CD4-positive, alpha-beta T cell treated with Interleukin-12 subunit alpha and Interleukin-12 subunit beta, for 1 hour (primary cell): ENCODE measurements at regions not wholly inside any gene's neighbourhood (a gene's known extent, or its start where the extent isn't known, plus 50 kb on each side); places are given as distances from the start of the nearest gene placed in this dataset.

Source experiments
- DNase-seq: peaks from one replicate; pipeline ENCODE4 v3.0.0-alpha.2; 2020

DNA sequence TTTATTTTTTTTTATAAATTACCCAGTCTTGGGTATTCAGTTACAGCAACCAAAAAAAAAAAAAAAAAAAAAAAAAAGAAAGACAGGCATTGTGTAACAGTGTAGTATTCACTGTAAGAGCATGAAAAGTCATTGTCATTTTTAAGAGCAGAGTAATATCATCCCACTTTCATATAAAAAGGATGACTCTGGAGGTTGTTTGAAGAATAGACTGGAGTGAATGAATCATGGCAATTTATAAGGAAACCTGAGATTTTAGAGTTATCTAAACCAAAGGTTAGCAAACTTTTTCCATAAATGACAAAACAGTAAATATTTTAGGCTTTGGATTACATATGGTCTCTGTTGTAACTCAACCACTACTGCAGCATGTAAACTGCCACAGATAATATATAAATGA lies 794.9 kb downstream of the NTRK3 start:
- DNase-seq, result no peak

DNA sequence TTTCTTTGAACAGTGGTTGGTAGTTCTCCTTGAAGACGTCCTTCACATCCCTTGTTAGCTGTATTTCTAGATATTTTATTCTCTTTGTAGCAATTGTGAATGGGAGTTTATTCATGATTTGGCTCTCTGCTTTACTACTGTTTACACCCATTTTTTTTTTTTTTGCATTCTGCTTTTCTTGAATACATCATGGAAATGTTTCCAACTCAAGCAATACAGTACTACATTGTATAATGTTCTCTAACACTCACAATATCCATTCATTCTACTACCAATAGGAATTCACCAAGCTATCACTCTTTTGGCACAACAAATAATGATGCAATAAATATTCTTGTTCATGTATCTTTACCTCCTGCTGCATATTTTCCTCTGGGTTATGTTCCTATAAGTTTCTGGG lies 801.7 kb downstream of the NTRK3 start:
- DNase-seq, result no peak

DNA sequence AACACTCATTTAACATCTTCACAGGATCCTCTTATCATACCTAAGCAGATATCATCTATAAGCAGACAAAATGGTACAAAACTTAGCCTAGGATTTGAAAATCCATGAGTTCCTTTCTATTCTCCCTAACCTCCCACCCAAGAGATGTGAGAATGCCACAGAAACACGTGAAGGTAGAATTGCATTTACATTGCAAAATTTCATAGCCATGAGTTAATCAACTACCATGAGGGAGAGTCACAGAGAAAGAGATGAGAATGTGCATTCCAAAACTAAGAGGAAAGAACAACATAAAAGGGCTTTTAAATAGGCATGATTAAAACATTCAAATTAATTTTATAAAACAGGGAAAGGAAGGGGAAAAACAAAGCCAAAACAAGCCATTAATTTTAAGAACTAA lies 806.2 kb downstream of the NTRK3 start:
- no peak for DNase-seq

DNA sequence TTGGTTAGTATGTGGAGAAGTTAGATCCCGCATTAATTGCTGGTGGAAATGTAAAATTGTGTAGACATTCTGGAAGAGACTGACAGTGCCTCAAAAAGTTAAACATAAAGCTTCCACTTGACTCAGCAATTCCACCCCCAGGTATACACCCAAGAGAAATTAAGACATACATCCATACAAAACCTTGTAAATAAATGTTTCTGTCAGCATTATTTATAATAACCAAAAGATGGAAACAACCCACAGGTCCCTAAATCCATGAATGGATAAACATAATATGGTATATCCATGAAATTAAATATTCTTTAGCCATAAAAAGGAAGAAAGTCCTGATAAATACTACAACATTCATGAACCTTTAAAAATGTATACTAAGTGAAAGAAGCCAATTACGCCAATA lies 817.4 kb downstream of the NTRK3 start:
- no peak for DNase-seq

GRCh38 chr15:87433871-87434270 lies 822.7 kb downstream of the NTRK3 start:
- DNase-seq, result no peak

GRCh38 chr15:87429754-87430153 lies 826.8 kb downstream of the NTRK3 start:
- no peak for DNase-seq

DNA sequence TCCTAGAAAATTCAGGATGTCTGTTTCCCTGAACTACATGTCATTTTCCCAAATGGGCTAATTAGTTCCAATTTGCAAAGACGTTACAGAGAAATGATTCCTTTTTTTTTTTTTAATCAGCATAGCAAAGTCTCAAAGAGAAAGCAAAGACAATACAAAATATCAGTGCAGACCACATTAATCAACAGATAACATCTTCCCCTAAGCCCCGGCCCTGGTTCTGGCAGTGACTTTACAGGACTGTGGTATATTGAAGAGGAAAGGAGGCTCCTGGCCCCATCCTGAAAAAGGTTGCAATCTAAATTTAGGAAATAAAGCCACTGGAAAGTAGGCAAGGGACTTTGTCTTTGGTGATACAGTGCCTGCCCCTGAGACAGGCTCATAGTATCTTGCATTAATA lies 836.5 kb downstream of the NTRK3 start:
- no peak for DNase-seq

- DNase-seq, result no peak
Measured at GRCh38 chr15:87419344-87419743, 837.2 kb downstream of the NTRK3 start.

- no peak for DNase-seq
Measured at GRCh38 chr15:87416591-87417257, 839.8 kb downstream of the NTRK3 start.

GRCh38 chr15:87408902-87409301 lies 847.6 kb downstream of the NTRK3 start:
- DNase-seq, result no peak

DNA sequence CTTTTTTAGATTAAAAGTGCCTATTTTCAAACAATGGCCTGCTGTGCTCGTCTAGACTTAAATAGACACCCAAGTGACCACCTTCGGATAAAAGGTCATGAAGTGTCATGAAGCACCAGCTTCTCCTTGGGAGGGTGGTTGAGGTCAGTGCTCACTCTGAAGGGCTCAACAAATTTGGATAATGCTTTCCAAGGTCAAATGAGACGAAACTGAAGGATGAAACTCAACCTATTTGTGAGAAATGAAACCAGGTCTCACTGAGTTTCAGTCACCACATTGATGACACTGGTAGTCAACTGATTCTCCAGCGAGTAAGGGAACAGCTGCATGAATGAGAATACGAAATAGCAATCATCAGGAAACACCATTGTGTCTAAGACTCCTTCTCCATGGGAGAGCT lies 852.6 kb downstream of the NTRK3 start:
- no peak for DNase-seq

DNA sequence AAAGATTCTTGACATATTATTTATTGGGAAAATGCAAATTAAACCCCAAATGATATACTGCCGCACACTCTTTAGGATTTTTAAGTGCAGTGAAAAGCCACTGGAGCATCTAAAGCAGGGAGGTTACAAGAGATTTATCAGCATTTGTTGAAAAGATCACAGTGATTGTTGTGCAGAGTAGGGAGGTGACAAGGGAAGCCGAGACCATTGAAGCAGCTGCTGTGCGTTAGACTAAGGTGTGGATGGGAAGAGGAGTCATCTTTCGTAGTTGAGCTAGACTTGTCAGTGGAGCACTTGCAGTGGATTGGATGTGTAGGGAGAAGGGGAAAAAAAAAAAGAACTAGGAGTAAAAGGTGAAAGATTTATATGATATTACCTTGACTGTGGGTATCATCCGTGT lies 854.6 kb downstream of the NTRK3 start:
- no peak for DNase-seq

- DNase-seq, result no peak
Measured at GRCh38 chr15:87394676-87395075, 861.9 kb downstream of the NTRK3 start.

- no peak for DNase-seq
Measured at GRCh38 chr15:87387766-87388165, 868.8 kb downstream of the NTRK3 start.

GRCh38 chr15:87374339-87374738 lies 882.2 kb downstream of the NTRK3 start:
- no peak for DNase-seq

GRCh38 chr15:87369269-87369668 lies 887.3 kb downstream of the NTRK3 start:
- no peak for DNase-seq

DNA sequence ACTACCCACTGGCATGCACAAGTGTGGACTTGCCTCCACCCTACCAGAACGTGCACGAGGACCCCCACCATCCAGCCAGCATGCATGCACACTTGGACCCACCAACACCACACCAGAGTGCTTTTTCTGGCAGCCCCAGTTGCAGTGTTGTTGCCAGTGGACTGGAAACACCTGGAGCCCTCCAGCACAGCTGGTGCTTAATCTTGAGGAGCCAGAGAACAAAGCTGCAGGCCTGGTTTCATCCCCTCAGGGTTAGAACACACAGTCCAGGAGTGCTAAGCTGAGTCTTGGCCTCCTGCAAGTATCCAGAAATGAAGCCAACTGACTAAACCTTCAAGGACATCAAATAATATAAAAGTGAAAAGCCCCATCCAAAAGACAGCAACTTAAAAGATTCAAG lies 888.0 kb downstream of the NTRK3 start:
- DNase-seq, result no peak

DNA sequence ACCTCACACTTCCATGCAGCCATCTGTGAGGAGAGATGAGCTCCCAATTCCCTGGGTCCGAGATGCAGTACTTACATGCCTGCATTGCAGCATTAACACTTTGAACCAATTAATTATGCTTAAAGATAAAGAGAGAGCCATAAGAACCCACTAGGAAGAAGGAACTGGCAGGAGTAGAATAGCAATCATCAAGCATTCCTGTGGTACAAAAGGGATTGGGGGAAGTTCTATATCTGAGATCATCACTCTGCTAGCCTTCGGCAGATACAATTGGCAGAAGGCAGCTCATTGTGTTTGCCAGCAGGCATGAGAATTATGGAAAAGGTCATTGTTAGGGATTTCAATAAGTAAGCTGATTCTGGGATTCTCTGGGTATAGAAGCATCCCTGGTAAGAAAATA lies 891.4 kb downstream of the NTRK3 start:
- DNase-seq, result no peak

DNA sequence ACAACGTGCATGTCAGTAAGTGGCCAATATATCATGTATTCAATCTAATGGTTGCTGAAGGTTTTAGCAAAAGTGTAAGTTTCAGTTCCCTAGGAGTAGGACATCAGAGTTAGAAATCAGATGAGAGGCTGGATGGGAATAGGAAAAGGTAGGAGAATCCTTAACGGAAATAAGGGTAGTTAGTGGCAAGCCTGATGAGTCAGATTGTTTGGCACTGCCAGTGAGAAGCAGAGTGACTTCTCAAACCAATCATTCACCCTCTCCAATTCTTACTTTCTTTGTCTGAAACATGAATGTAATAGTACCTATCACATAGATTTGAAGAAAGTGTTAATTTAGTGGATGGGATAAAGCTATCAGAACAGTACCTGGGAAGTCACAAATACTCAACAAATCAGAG lies 894.0 kb downstream of the NTRK3 start:
- DNase-seq, result no peak

- DNase-seq, result no peak
Measured at GRCh38 chr15:87357637-87358313, 898.8 kb downstream of the NTRK3 start.

- DNase-seq, result no peak
Measured at GRCh38 chr15:87355946-87356345, 900.6 kb downstream of the NTRK3 start.

- DNase-seq, result no peak
Measured at GRCh38 chr15:87354661-87355410, 901.7 kb downstream of the NTRK3 start.

DNA sequence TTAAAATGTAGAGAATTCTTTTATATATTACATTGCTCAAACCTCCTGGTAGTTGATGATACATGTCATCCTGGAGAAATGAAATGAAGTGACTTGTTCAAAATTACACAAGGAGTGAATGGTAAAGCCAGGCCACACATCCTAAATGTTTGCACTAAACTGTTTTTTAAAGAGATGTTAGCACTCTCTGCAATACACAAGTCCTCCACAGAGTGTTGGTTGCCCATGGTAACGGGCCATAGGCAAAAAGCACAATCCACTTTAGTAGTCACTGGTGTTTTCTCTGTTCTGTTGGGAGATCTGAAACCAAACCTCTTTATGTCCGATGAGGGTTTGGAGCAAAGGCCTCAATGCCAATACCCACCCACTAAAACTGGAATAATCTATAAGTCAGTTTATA lies 907.4 kb downstream of the NTRK3 start:
- no peak for DNase-seq

DNA sequence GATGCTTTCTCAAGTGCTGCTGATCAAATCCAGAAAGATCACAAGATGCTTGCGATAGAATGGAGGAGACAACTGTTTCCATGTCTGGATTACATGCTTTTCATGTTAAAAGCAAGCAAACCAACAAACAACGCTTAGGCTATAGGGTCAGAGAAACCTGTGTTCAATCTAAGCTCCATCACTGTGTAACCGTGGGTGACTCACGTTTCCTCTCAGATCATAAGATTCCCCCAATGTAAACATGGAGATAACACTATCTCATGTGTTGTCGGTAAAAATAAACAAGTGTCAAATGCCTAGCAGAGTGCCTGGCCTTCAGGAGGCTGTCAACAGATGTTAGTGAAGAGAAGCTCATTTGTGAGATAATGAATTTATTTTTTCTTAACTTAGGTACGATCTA lies 907.8 kb downstream of the NTRK3 start:
- DNase-seq, result no peak
